ENCODE measurements at regions not wholly inside any gene's neighbourhood (a gene's known extent, or its start where the extent isn't known, plus 50 kb on each side); places are given as distances from the start of the nearest gene placed in this dataset.

DNA sequence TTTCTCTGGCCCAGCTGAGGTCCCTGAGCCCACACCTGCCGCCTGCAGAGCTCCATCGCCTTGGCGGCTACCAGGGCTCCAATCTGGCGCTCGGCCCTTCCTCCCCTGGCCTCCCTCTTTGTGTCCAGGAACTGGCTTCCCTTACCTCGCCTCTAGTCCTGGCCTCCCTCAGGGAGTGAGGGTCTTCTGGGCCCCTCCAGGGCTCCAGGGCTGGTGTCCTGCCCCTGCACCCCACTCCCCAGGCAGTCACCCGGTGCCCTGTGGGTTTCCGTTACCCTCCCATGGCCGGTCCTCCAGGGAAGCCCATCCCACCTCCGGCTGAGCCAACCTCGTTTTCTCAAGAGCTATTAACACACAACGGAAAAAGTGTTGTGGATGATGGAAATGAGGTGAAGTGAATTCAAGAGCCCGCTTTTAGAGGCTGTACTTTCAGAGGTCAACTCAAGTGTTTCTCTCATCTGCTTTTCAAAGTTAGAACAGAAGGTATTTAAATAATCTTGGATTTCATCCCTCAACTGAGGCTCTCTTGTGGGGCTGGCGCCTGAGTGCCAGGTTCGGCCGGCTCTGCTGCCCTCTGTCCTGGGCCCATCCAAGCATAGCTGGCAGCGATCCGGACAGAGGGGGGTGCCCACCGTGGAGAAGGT, 131.9 kb downstream of the ASB1 start:
- no peak for DNase-seq (ENCODE audit: extremely low read depth, low read depth)

DNA sequence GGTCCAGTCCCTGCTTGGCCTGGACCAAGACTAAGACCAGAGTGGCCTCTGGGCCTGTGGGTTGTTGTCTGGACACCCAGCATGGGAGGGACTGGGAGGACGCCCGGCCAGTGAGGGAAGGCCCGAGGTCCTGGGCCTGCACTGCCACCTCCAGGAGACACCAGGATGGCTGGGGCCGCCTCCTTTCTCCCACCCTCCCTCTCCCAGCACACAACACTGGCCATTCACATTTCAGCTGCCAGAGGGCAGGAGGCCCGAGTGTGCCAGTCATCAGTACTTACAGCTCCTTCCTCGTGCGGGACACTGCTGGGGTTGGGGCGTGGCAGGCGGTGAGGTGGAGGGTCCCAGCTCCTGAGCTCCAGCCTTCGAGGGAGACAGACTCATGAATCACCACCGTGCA, 133.5 kb downstream of the ASB1 start:
- no peak for DNase-seq (ENCODE audit: extremely low read depth, low read depth)

DNA sequence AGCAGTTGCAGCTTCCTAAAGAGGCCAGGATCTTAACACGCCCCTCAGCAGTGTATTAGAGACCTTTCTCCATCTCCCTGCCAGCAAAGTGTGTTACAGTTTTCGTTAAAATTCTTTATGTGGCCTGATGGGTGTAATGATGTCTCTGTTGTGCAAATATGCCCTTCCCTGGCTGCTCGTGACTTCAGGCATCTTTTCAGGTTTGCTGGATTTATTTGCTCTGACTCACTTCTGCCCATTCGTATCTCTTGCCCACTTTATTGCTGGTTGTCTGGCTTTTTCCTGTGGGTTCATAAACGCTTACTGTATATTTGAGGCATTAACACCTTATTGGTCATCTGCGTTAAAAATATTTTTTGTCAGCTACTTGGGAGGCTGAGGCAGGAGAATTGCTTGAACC, 134.5 kb downstream of the ASB1 start:
- DNase-seq (ENCODE audit: extremely low read depth, low read depth), result no peak

DNA sequence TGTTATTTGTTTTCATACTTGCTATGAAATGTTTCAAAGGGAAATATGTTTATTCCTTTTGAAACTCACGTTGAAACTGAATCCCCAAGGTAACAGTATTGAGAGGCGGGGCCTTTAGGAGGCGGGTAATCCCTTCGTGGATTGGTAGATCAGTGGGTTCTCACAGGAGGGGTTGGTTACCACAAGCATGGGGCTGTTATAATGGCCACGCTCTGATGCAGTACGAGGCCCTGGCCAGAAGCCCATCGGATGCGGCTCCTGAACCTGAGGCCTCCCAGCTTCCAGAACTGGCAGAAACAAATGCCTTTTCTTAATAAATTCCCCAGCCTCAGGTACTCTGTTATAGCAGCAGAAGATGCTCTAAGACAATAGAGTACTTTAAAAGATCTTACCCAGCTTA, 135.7 kb downstream of the ASB1 start:
- DNase-seq (ENCODE audit: extremely low read depth, low read depth), result no peak

DNA sequence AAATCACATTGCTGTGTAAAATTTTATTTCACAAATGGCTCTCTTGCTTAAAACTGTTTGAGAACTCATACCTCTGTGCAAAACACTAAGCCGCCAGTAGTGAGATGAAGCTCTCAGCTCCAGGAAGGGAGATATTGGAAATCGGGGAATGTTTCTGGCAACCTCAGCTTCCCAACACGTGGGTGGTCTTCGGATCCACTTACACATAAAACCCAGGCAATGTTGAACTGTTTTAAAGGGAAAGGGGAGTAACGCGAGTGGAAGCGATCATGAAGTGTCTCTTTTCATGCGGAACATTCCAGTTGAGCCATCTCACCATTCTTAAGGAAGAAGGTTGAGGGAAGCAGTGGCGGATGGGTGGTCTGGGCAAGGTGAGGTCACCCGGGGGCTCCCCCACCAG, 136.8 kb downstream of the ASB1 start:
- DNase-seq (ENCODE audit: extremely low read depth, low read depth), result no peak

DNA sequence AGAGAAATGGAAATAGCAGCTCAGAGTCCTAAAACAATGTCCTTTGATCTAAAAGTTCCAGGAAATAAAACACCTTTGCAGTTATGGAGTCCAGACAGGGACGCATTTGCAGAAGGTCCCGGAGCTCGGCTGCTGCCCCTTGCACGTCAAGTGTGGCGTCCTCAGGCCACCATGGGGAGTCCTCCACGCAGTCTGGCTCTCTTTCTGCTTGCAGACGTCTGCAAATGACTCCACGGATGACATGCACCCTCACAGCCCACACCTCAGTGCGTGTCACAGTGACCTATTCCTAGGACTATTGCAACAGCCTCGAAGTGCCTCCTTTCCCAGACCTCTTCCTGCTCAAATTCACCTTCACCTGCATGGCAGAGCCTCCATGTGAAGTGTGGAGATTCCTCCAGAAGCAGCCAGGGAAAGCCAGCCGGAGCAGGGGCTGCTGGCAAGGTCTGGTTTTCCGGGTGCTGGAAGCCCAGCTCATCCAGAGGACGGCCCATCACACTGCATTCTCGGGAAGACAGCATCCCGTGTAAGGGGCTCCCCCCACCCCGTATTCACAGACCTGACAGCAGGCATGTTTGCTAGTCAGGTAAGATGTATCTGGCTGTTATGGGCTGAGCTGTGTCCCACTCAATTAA, 137.7 kb downstream of the ASB1 start:
- DNase-seq (ENCODE audit: extremely low read depth, low read depth), result no peak

DNA sequence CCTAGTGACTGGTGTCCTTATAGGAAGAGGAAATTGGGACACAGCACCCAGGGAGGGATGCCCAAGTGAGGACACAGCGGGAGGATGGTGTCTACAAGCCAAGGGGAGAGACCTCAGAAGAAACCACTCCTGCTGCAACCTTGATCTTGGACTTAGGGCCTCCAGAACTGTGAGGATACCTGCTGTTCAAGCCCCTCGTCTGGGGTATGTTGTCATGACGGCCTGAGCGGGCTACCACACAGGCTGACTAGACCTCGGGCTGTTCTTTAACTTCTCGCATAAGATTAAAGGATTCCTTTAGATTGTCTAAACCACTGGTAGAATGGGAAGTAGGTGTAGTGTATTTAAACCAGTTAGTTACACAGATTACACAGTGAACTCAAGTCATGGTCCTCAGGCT, 138.3 kb downstream of the ASB1 start:
- DNase-seq (ENCODE audit: extremely low read depth, low read depth), result no peak

DNA sequence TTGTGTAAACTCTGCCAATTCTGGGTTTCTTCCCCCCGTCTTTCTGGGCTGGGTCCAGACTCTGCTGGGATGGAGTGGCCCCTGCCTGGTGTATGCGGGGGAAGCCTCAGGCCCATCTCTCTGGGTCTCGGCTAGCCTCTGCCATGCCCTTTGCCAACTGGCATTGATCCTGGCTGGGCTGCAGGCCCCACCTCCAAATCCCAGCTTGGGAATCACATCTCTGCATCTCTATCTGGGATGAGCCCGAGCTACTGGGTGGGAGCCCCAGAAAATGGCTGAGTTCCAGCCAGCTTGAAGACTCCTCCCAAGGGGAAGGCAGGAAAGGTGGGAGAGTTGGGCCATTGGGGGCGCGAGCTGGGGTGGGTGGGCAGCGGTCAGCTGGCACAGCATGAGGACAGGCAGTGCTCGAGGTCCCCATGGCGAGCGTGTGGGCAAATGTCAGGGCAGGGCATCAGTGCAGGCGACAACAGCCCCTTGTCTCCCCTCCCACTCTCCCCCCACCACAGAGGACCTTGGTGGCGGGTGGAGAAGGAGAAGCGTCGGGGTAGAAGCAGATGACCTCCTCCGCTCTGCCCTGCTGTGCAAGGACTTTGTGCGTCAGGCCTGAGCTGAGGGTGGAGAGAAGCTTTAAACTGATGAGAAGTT, 139.4 kb downstream of the ASB1 start:
- no peak for DNase-seq (ENCODE audit: extremely low read depth, low read depth)

DNA sequence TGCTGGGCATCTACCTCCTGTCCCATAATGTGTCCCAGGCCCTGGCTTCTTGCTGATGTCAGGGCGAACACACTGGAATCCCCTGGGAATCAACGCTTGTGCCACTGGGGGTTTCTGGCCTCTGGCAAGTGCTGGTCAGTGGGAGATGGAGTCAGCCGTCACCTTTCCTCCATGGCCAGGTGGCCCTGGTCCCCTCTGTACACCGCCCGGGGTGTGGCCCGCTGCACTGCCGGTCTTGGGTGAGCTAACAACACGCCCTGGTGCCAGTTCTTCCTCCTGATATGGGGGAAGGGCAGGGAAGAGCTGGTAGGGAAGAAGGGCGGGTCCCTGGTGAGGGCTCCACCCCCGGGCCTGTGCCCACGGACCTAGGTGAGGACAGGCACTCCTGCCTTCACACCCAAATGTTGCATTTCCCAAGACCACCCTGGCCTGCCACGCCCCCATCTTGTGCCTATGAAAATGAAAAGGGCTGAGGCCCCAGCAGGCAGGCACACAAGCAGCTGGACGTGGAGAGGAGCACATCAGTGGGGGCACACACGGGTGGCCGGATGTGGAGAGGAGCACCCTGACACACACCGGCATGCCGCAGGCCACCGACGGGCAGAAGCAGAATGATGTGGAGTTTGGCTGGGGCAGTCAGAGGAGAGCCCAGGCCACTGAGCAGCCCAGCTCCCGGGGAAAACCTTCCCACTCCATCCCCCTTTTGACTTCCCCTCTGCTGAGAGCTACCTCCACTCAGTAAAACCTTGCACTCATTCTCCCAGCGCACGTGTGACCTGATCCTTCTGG, 140.5 kb downstream of the ASB1 start:
- DNase-seq (ENCODE audit: extremely low read depth, low read depth), result no peak

DNA sequence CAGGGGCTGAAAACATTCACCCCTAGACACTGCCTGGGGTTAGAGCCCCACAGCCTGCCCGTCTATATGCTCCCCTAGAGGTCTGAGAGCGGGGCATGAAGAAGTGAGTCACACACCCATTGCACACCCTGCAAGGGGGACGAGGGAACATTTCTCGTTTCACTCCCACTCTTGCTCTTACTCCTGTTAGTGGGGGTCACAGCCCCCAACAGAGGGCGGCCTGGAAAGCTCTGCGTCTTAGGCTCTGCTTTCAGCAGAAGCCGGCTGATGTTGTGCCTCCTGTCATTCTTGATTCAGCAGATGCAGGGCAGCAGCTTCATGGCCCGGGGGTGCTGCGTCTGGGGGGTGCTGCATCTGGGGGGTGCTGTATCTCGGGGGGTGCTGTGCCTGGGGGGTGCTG, 141.3 kb downstream of the ASB1 start:
- DNase-seq (ENCODE audit: extremely low read depth, low read depth), result no peak

DNA sequence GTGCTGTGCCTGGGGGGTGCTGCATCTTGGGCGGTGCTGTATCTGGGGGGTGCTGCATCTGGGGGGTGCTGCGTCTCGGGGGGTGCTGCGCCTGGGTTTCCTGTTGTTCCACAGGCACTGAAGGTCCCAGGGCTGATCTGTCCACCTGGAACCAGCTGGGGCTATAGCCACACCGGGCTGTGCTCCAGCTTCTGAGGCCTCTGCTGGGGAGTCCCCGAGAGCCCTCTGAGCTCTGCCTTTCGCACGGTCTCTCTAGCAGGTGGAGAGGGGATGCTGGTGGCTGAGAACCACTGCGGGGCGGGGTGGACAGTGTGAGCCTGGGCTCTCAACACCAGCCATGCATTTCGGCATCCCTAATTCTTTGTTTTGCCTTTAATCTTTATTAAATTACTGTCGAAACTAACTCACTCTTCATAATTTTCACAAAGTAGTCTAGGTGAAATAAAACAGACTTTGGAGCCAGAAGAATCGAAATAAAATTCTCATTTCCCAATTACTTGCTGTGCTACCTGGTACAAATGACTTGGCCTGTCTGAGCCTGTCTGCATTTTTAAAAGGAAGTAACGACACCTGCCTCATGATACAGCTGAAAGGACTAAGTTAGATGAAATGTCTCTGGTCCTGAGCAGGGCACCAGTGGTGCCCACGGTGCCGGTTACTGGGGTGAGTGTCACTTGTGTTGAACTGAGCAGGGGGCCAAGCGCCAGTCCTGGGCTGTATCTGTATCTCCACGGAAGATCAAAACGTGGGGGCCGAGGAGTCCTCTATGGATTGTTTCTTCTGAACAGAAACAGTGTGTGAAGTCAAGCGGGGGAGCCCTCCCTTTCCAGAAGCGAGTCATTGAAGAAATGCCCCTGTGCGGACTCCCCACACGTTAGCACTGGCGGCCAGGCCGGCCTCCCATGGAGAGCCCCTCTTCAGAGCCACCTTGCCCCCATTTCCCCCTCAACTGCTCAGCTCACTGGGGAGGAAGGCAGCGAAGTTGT, 142.0 kb downstream of the ASB1 start:
- no peak for DNase-seq (ENCODE audit: extremely low read depth, low read depth)

DNA sequence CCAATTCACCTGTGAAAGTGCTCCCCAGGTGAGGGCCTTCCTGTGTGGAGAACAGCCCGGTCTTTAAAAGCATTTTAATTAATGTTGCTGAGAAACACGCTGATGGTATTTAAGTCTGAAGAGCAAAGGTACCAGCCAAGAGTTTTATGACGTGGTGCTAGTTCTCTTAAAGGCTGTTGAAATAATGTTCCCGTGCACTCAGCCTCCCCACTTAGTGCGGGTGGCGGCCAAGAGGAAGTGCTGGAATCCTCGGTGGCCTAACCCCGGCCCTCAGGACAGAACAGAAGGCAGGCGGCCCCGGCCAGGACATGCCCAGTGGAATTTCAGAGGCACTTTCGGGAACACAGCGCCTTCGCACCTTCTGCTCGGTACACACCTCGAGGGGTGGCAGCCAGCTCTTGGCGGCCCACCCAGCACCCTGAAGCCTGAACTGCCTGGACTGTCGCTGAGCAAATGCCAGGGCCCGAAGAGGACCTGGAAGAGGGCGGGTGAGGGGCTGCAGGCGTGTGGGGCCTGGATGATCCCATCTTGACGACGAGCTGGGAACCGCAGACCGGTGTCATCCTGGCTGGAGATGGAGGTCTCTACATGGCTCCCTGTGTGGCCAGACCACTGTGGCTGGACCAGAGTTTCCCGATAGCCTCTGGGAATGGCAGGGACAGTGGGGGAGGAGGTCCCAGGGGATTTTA, 142.9 kb downstream of the ASB1 start:
- DNase-seq (ENCODE audit: extremely low read depth, low read depth), result no peak

DNA sequence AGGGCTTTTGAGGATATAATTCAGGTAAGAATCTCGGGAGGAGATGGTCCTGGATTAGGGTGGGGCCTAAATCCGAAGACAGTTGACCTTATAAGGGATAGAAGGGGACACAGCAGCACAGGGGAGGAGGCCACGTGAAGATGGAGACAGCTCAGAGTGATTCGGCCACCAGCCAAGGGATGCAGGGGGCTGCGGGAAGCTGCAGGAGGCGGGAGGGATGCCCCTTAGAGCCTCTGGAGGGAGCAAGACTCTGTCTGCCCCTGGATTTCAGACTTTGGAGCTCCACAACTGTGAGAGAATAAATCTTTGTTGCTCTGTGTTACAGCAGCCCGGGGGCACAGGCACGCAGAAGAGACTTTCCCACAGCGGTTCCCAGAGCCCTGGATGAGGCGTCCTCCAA, 143.7 kb downstream of the ASB1 start:
- DNase-seq (ENCODE audit: extremely low read depth, low read depth), result no peak

DNA sequence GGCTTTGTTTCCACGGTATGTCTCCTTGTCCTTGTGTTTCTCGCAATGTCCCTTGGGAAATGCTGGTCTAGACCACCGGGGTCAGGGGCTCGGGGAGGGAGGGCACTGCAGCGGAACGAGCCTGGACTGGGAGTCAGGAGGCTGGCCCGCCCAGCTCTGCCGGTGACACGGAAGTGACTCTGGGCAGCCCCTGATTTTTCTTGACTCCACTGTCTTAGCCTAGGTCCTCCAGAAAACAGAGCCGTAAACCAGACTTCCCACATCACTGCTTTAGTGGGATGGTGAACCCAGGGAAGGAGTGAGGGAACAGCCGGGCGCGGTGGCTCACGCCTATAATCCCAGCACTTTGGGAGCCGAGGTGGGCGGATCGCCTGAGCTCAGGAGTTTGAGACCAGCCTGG, 144.2 kb downstream of the ASB1 start:
- DNase-seq (ENCODE audit: extremely low read depth, low read depth), result no peak

DNA sequence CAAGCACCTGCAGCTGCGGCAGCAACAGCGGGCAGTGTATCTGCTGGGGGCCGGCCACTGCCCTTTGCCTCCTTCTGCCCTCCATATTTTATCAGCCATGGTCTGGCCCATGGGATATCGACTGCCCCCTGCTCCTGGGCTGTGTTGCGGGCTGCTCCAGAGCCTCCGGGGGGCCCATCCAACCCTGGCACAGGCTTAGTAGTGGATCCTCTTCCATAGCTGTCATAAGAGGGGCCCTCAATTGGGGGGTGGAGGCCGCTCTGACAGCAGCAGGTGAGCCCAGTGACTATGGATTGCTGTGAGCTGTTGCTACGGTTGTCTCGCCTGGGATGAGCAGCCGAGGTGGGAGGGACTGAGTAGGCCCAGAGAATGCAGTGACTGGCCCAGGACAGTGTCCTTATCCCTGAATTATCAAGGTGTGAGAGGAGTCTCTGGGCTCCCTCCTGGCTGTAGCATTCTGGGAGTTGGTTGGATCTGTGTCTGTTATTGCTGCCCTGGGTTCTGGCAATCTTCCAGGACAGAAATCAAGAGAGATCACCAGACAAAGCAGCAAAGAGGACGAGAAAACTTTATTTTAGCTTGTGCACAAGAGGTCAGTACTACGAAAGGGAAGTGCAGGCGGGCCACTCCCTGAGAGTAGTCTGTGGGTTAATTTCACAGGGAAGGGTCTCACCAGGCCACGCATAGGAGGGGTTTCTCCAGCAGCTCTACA, 145.1 kb downstream of the ASB1 start:
- DNase-seq (ENCODE audit: extremely low read depth, low read depth), result no peak

DNA sequence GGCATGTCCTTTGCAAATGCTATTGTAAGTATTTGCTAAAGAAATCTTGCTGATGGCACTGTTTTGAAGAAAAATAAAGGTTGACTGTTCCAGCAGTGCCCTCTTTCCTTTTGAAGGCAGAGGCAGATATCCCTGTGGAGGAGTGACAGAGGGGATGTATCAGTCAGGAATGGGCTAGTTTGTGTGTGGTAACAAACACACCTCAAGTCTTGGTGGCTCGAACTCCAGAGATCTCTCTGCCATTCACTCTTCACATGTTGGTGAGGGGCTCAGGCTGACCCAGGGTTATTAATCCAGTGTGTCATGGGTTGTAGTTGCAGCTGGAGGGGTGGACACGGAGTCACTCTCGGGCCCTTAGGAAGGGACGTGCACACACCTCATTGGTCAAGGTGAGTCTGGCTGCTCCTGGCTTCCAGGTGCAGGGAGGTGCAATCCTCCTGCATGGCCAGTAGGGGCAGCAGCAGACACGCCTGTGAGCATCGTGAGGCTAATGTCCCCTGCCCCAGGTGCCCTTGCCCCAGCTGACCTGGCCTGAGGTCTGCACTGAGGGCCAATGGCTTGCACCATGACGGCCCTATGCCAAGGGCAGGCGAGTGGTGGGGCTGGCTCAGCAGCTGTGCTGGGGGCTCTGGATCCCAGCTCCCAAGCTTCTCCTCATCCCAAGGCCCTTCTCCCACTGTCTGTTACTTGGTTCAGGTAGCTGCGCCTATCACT, 146.5 kb downstream of the ASB1 start:
- DNase-seq (ENCODE audit: extremely low read depth, low read depth), result no peak

DNA sequence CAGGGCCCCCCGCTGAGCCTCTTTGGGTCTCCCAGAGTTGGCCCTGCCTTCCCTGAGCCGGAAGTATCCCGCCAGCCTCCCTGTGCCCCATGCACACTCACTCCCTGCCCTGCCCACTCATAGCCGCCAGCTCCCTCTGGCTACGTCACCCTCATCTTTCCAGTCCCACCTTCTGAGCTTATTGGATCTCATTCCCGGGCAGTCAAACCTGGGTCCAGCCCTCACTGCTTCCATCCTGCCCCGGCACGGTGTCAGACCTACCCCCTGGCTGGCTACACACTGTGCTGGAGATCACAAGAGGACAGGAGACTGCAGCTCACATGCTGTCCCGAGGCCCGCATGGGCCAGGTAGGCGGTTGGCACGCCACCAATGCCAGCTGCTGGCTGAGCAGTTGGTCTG, 147.2 kb downstream of the ASB1 start:
- DNase-seq (ENCODE audit: extremely low read depth, low read depth), result no peak

DNA sequence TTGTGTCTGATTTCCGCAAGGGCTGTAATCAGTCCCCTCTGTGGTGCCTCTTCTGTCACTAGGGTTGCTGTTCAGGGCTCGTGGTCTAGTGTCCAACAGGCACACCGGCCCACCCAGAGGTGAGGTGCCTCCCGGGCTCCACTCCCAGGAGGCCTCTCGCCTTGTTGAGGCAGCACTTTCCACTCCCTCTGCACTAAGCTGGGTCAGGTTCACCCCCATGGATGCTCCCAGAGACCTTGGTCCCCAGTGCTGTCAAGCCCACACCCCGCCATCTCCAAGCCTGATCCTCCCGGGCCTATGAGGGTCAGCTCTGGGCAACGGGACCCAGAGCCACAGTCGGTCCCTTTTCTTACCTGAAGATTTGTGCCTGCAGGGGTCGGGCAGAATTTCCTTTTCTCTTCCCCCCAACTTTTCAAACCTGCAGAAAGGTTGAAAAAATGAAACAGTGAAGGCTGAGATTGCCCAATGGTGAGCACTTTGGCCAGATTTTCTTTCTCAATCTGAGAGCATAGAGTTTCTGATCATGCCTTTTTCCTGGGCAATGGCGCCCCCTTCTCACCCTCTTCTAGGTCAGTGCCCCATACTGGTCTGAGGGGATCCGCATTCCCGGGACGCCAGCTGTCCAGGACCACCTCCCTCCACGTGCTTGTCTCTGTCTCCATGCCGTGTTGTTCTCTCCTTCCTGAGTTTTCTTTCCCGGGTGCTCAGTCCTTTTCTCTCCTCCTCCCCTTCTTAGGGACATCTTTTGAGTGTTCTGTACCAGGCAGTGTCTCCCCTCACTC, 148.0 kb downstream of the ASB1 start:
- no peak for DNase-seq (ENCODE audit: extremely low read depth, low read depth)

Measured in NCI-H460 (cell line).